Hippocampal formation (tissue), 2 donors: ENCODE measurements at regions not wholly inside any gene's neighbourhood (a gene's known extent, or its start where the extent isn't known, plus 50 kb on each side); places are given as distances from the start of the nearest gene placed in this dataset.
A peak's percentile ranks its signal among the peaks of the same experiment; 100 is the strongest.
"Not testable (repeated sequence)": the region's sequence is repeated elsewhere in the genome, so short reads cannot be mapped to it uniquely, and the experiment has no call there.

Experiments
- DNase-seq, 2 donors: peaks; one replicate each; lab custom pipeline; 2025; lab: John Stamatoyannopoulos, UW

- DNase-seq, result not testable (repeated sequence)
Measured at GRCh38 chr6:1156411-1156810, 155.5 kb upstream of the FOXQ1 start.

GRCh38 chr6:1153696-1154245, 158.1 kb upstream of the FOXQ1 start:
- DNase-seq, result no peak

- DNase-seq, result no peak
Measured at GRCh38 chr6:1146500-1146899, 165.4 kb upstream of the FOXQ1 start.

- DNase-seq, result no peak
Measured at GRCh38 chr6:1145768-1146218, 166.1 kb upstream of the FOXQ1 start.

- no peak for DNase-seq
Measured at GRCh38 chr6:1144842-1145767, 166.8 kb upstream of the FOXQ1 start.

- no peak for DNase-seq
Measured at GRCh38 chr6:1143655-1144054, 168.2 kb upstream of the FOXQ1 start.

GRCh38 chr6:1139155-1139890, 172.6 kb upstream of the FOXQ1 start:
- DNase-seq, result no peak

GRCh38 chr6:1137849-1138248, 174.0 kb upstream of the FOXQ1 start:
- no peak for DNase-seq

- no peak for DNase-seq
Measured at GRCh38 chr6:1136827-1137226, 175.1 kb upstream of the FOXQ1 start.

GRCh38 chr6:1136415-1136774, 175.5 kb upstream of the FOXQ1 start:
- DNase-seq, result peak in 1 of 2 donors; percentile 11

GRCh38 chr6:1135726-1136414, 176.0 kb upstream of the FOXQ1 start:
- DNase-seq, result peak in 1 of 2 donors; percentile 3

- no peak for DNase-seq
Measured at GRCh38 chr6:1131285-1132079, 180.4 kb upstream of the FOXQ1 start.

- DNase-seq, result no peak
Measured at GRCh38 chr6:1130709-1131108, 181.2 kb upstream of the FOXQ1 start.

GRCh38 chr6:1129131-1129530, 182.8 kb upstream of the FOXQ1 start:
- DNase-seq, result no peak

- no peak for DNase-seq
Measured at GRCh38 chr6:1127597-1128288, 184.2 kb upstream of the FOXQ1 start.

GRCh38 chr6:1127129-1127528, 184.8 kb upstream of the FOXQ1 start:
- DNase-seq, result no peak

GRCh38 chr6:1126036-1126435, 185.9 kb upstream of the FOXQ1 start:
- DNase-seq, result no peak

GRCh38 chr6:1125297-1125696, 186.6 kb upstream of the FOXQ1 start:
- no peak for DNase-seq

- no peak for DNase-seq
Measured at GRCh38 chr6:1124885-1125284, 187.0 kb upstream of the FOXQ1 start.
